ENCODE measurements at regions not wholly inside any gene's neighbourhood (a gene's known extent, or its start where the extent isn't known, plus 50 kb on each side); places are given as distances from the start of the nearest gene placed in this dataset.

GRCh38 chr6:113420290-113420689 lies 436.9 kb upstream of the MARCKS start:
- TF ChIP-seq CTCF (IDR thresholded peaks at IDR 0.05; ENCODE audit: extremely low read depth in 1 of 2, insufficient read depth in 1 of 2, low read depth in 1 of 2, low read length in 2 of 2) (no peak), POLR2A (IDR thresholded peaks at IDR 0.05; ENCODE audit: low read depth, low read length) (no peak), EZH2 (IDR thresholded peaks at IDR 0.05; ENCODE audit: borderline replicate concordance, low read depth, low read length, severe bottlenecking) (no peak)

Data from endothelial cell of umbilical vein (primary cell).